H1 (cell line): ENCODE measurements at regions not wholly inside any gene's neighbourhood (a gene's known extent, or its start where the extent isn't known, plus 50 kb on each side); places are given as distances from the start of the nearest gene placed in this dataset.

ENCODE experiments used
- CTCF ChIA-PET: fragments of 300-600 bp; sonication (Branson Sonifier 250); formaldehyde crosslinking; loops from one replicate; lab custom pipeline; 2021; ENCODE audit not compliant: partially characterized antibody; lab: Charles Lee
- POLR2A ChIA-PET: fragments of 300-600 bp; sonication (Branson Sonifier 250); formaldehyde crosslinking; loops from one replicate; lab custom pipeline; 2021; ENCODE audit warnings: inconsistent platforms; ENCODE audit not compliant: partially characterized antibody; lab: Charles Lee
- DNase-seq, 2 experiments: peaks; one replicate each; pipeline versions ENCODE4 v3.0.0 to v3.0.0-alpha.2; 2010 to 2022; ENCODE audit warnings: low spot score in 2 of 2, low read depth in 1 of 2, mixed read lengths in 1 of 2
- FAIRE-seq: peaks from 2 replicates; lab custom pipeline; 2011; peaks lifted over from hg19 to GRCh38; lab: Jason Lieb, UNC
- H2AFZ ChIP-seq: 2 replicates; pipeline ENCODE4 v1.8.1; 2012; ENCODE audit warnings: low read length, inconsistent platforms
- H2AK5ac ChIP-seq: 2 replicates; pipeline ENCODE4 v1.6.1; 2013; ENCODE audit warnings: low read depth, low read length
- H2BK120ac ChIP-seq: replicated peaks from 2 replicates; pipeline ENCODE3; 2013; ENCODE audit warnings: low read depth, low read length, inconsistent platforms
- H2BK12ac ChIP-seq: 2 replicates; pipeline ENCODE4 v1.6.1; 2013; ENCODE audit warnings: low read depth, low read length
- H2BK15ac ChIP-seq: 2 replicates; pipeline ENCODE4 v1.6.1; 2013; ENCODE audit warnings: low read length
- H2BK20ac ChIP-seq: 2 replicates; pipeline ENCODE4 v1.6.1; 2013; ENCODE audit warnings: low read length
- H2BK5ac ChIP-seq: 2 replicates; pipeline ENCODE4 v1.6.1; 2013; ENCODE audit warnings: low read depth, low read length
- H3K14ac ChIP-seq: 2 replicates; pipeline ENCODE4 v1.6.1; 2013; ENCODE audit warnings: inconsistent platforms; ENCODE audit not compliant: insufficient read length
- H3K18ac ChIP-seq: 2 replicates; pipeline ENCODE4 v1.6.1; 2013; ENCODE audit warnings: low read length; ENCODE audit errors: extremely low read depth
- H3K23ac ChIP-seq: 2 replicates; pipeline ENCODE4 v1.6.1; 2013; ENCODE audit warnings: inconsistent platforms; ENCODE audit not compliant: insufficient read length
- H3K23me2 ChIP-seq: 2 replicates; pipeline ENCODE4 v1.6.1; 2013; ENCODE audit warnings: low read depth, low read length
- H3K27ac ChIP-seq: 2 replicates; pipeline ENCODE4 v1.6.1; 2011; ENCODE audit warnings: low read depth, low read length, inconsistent platforms
- H3K27me3 ChIP-seq, 4 experiments: replicated peaks in 1 of 4; 1 replicate in 1 of 4; 2 replicates in 3 of 4; pipeline versions ENCODE4 v1.6.1 to v1.8.1; 2011 to 2013; ENCODE audit warnings: low read length in 3 of 4, mild to moderate bottlenecking in 3 of 4, inconsistent platforms in 2 of 4, mixed read lengths in 2 of 4, moderate library complexity in 1 of 4; ENCODE audit not compliant: control insufficient read depth in 3 of 4, insufficient read depth in 3 of 4; ENCODE audit errors: extremely low read depth in 1 of 4
- H3K36me3 ChIP-seq, 4 experiments: 2 replicates each; pipeline versions ENCODE4 v1.6.1 to v1.8.1; 2011 to 2013; ENCODE audit warnings: mild to moderate bottlenecking in 4 of 4, low read length in 3 of 4, moderate library complexity in 2 of 4, control low read depth in 1 of 4, inconsistent platforms in 1 of 4; ENCODE audit not compliant: insufficient read depth in 4 of 4, control insufficient read depth in 2 of 4
- H3K4ac ChIP-seq: replicated peaks from 2 replicates; pipeline ENCODE3; 2013; ENCODE audit warnings: low read length, low read depth, mixed read lengths, inconsistent platforms; ENCODE audit not compliant: insufficient read length
- H3K4me1 ChIP-seq, 4 experiments: replicated peaks in 1 of 4; 1 replicate in 1 of 4; 2 replicates in 3 of 4; pipeline versions ENCODE4 v1.6.1 to v1.8.1; 2011 to 2013; ENCODE audit warnings: low read length in 3 of 4, inconsistent platforms in 2 of 4, mixed read lengths in 1 of 4; ENCODE audit not compliant: insufficient read depth in 4 of 4, control insufficient read depth in 3 of 4
- H3K4me2 ChIP-seq, 2 experiments: 2 replicates each; pipeline versions ENCODE4 v1.6.1 to v1.8.1; 2011 to 2013; ENCODE audit warnings: low read depth in 2 of 2, low read length in 2 of 2, control low read depth in 1 of 2, inconsistent platforms in 1 of 2, mild to moderate bottlenecking in 1 of 2; ENCODE audit not compliant: insufficient read depth in 1 of 2
- H3K4me3 ChIP-seq, 4 experiments: fragments of 200-600, 300-600 bp in 1 of 4; sonication (generic), shearing (Covaris generic), sonication (Bioruptor Twin) in 1 of 4; 2 replicates each; pipeline versions ENCODE4 v1.5.1 to v1.8.1; 2011 to 2016; ENCODE audit warnings: low read length in 4 of 4, low read depth in 3 of 4, control low read depth in 2 of 4, inconsistent platforms in 2 of 4, mild to moderate bottlenecking in 2 of 4, mixed read lengths in 1 of 4, moderate library complexity in 1 of 4; ENCODE audit not compliant: insufficient read depth in 2 of 4; ENCODE audit errors: extremely low read depth in 1 of 4
- H3K56ac ChIP-seq: replicated peaks from 2 replicates; pipeline ENCODE3; 2013; ENCODE audit warnings: low read depth, mild to moderate bottlenecking, mixed read lengths, low read length, inconsistent platforms; ENCODE audit not compliant: insufficient read length
- H3K79me1 ChIP-seq: 2 replicates; pipeline ENCODE4 v1.6.1; 2013; ENCODE audit warnings: low read depth, low read length, control low read depth
- H3K79me2 ChIP-seq, 2 experiments: 2 replicates each; pipeline versions ENCODE4 v1.6.1 to v1.8.1; 2012 to 2013; ENCODE audit warnings: low read length in 2 of 2, mild to moderate bottlenecking in 2 of 2, inconsistent platforms in 1 of 2; ENCODE audit not compliant: insufficient read depth in 2 of 2, control insufficient read depth in 1 of 2
- H3K9ac ChIP-seq, 4 experiments: replicated peaks in 1 of 4; 1 replicate in 1 of 4; 2 replicates in 3 of 4; pipeline versions ENCODE4 v1.6.1 to v1.8.1; 2011 to 2013; ENCODE audit warnings: low read depth in 3 of 4, low read length in 3 of 4, control low read depth in 2 of 4, mild to moderate bottlenecking in 2 of 4, moderate library complexity in 2 of 4, inconsistent platforms in 1 of 4; ENCODE audit errors: extremely low read depth in 1 of 4
- H3K9me3 ChIP-seq, 2 experiments: 2 replicates each; pipeline versions ENCODE4 v1.6.1 to v1.8.1; 2012 to 2013; ENCODE audit warnings: mild to moderate bottlenecking in 2 of 2, moderate library complexity in 2 of 2, control low read depth in 1 of 2, inconsistent platforms in 1 of 2, low read depth in 1 of 2, low read length in 1 of 2, mixed read lengths in 1 of 2; ENCODE audit not compliant: insufficient read depth in 2 of 2
- H4K20me1 ChIP-seq, 2 experiments: replicated peaks in 1 of 2; 2 replicates each; pipeline versions ENCODE3 to v1.8.1; 2011 to 2013; ENCODE audit warnings: inconsistent platforms in 2 of 2, low read length in 2 of 2, mild to moderate bottlenecking in 1 of 2; ENCODE audit not compliant: insufficient read depth in 2 of 2, control insufficient read depth in 1 of 2
- H4K5ac ChIP-seq: 2 replicates; pipeline ENCODE4 v1.6.1; 2013; ENCODE audit warnings: low read length, low read depth, mixed read lengths, inconsistent platforms; ENCODE audit not compliant: insufficient read length
- H4K8ac ChIP-seq: 2 replicates; pipeline ENCODE4 v1.8.0; 2013; ENCODE audit warnings: mild to moderate bottlenecking, moderate library complexity, low read length, inconsistent platforms; ENCODE audit not compliant: insufficient read depth; ENCODE audit errors: extremely low read depth
- H4K91ac ChIP-seq: replicated peaks from 2 replicates; pipeline ENCODE3; 2013; ENCODE audit warnings: low read length, mixed read lengths, inconsistent platforms; ENCODE audit not compliant: insufficient read length
- CREB1 ChIP-seq: IDR thresholded peaks from 2 replicates; pipeline ENCODE4 v1.6.1; 2012; ENCODE audit warnings: inconsistent platforms
- RFX5 ChIP-seq: IDR thresholded peaks from 2 replicates; pipeline ENCODE4 v1.6.1; 2011; ENCODE audit warnings: low read depth, low read length, improper control_type of control experiment, borderline replicate concordance
- WGBS, 2 experiments: shearing (Covaris generic) in 1 of 2; methylation state at CpG; one replicate each; pipeline versions ENCODE4 v1.1.6 to v1.1.7; 2013 to 2015; ENCODE audit warnings: low lambda C conversion rate in 2 of 2, mixed read lengths in 2 of 2, inconsistent platforms in 1 of 2, low coverage in 1 of 2, missing lambda C conversion rate in 1 of 2; ENCODE audit not compliant: insufficient replicate concordance in 2 of 2, insufficient coverage in 1 of 2, insufficient read length in 1 of 2; ENCODE audit errors: extremely low coverage in 1 of 2, missing lambda C conversion rate in 1 of 2; 5-methylcytosine and 5-hydroxymethylcytosine counted together
- TF ChIP-seq, protein P1 (sequence below): IDR thresholded peaks from 2 replicates; pipeline ENCODE4 v1.6.1; 2012; ENCODE audit warnings: low read length, inconsistent platforms

DNA sequence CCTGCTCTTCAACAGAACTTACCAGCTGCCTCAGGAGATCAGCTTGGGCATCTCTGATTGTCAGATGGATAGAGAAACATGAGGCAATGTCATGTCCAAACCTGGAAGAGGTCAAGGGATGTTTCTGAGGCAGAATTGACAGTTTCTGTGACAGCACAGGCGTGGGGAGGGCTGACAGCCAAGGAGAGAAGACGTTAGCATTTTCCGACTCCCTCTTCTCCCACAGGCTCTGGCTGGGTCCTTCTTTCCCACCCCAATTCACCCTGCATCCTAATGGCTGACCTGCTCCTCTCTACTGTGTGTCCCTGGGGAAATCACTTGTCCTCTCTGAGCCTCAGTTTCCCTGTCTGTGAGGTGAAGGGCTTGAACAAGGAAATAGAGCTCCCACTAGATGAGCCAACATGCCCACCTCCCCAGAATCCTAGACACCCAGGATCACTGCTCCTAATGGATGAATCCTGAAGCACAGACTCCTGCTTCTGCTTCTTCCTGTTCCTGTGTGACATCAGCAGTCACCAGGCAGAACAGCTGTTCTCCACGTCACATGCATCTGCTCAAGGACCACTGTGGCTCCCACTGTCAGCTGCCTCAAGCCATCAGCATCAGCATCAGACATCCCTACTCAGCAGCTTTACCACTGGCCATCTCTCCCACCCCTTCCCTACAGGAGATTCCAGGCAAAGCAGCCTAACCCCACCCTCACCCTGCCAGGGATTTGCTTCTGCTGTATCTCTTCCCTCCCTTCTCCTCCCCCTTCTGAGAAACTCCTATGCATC is 408.0 kb downstream of the MATN1 start:
- Histone ChIP-seq H3K79me1 (no peaks in the 10 kb centered on the region), H3K4me2 (no peak overlapping the region), H4K20me1 (no peaks in the 10 kb centered on the region), H4K8ac (no peak overlapping the region), H3K9me3 (no peaks in the 10 kb centered on the region), H3K23ac (no peak overlapping the region), H3K56ac (no peak overlapping the region), H2BK20ac (no peak overlapping the region), H3K27me3 (no peaks in the 10 kb centered on the region), H3K14ac (peak overlapping the region; percentile 34), H3K79me2 (no peaks in the 10 kb centered on the region), H2BK15ac (no peak overlapping the region), H2AFZ (no peak overlapping the region), H2BK120ac (no peak overlapping the region), H4K91ac (no peak overlapping the region), H3K18ac (no peak overlapping the region), H3K23me2 (no peaks in the 10 kb centered on the region), H3K36me3 (no peaks in the 10 kb centered on the region), H2BK12ac (no peak overlapping the region), H3K27ac (no peak overlapping the region), H4K5ac (no peak overlapping the region), H2AK5ac (no peak overlapping the region), H3K4me3 (no peak overlapping the region), H2BK5ac (no peak overlapping the region), H3K4ac (no peak overlapping the region), H3K4me1 (peaks cover 0 to 3% (median 0%) of the 10 kb centered on the region in 4 experiments; a peak in 1 of 7 replicates), H3K9ac (no peak overlapping the region)
- 89% methylated on average over 4 of the region's 4 CpGs; no CpG with 5 or more reads in 1 of the 2 experiments for WGBS, 2 experiments
- ChIA-PET POLR2A (no interaction called here), CTCF (interaction anchor here (0.6 to 1.9 kb wide), 6 partner anchors 8 to 153 kb away, joined by 3 to 6 read pairs (median 3); no protein-coding TSS in a partner anchor)
- FAIRE-seq (no peak), DNase-seq (peak in 1 of 2 experiments; percentile 33)
- TF ChIP-seq, protein P1, sequence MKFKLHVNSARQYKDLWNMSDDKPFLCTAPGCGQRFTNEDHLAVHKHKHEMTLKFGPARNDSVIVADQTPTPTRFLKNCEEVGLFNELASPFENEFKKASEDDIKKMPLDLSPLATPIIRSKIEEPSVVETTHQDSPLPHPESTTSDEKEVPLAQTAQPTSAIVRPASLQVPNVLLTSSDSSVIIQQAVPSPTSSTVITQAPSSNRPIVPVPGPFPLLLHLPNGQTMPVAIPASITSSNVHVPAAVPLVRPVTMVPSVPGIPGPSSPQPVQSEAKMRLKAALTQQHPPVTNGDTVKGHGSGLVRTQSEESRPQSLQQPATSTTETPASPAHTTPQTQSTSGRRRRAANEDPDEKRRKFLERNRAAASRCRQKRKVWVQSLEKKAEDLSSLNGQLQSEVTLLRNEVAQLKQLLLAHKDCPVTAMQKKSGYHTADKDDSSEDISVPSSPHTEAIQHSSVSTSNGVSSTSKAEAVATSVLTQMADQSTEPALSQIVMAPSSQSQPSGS, result no peak
- TF ChIP-seq CREB1, result peak; percentile 77
- peak; percentile 93 for TF ChIP-seq RFX5
